HepG2 (cell line): ENCODE measurements at regions not wholly inside any gene's neighbourhood (a gene's known extent, or its start where the extent isn't known, plus 50 kb on each side); places are given as distances from the start of the nearest gene placed in this dataset.

Experiments used
- ATAC-seq: fragments of 200-7000 bp; cut with Tn5 transposase; 3 replicates; pipeline ENCODE4 v1.9.1; 2020; ENCODE audit warnings: mild to moderate bottlenecking, moderate library complexity
- BruUV-seq: library from RNA; stranded (reverse); fragments of 400-500 nt; replicated peaks from 2 replicates; lab custom pipeline; 2021; lab: Mats Ljungman, UMichigan
- CTCF ChIA-PET: fragments of 300-600 bp; formaldehyde crosslinking; extraction: SDS; loops from one replicate; lab custom pipeline; 2021; ENCODE audit warnings: low total read pairs, inconsistent platforms, low intra/inter-chr PET ratio; lab: Yijun Ruan, JAX
- POLR2A ChIA-PET: fragments of 350-600 bp; sonication (Branson Sonifier 250); formaldehyde crosslinking; loops from one replicate; lab custom pipeline; 2020; ENCODE audit warnings: antibody characterized with exemption, inconsistent platforms; lab: Yijun Ruan, JAX
- DNase-seq: peaks from one replicate; pipeline ENCODE4 v3.0.0-alpha.2; 2015; ENCODE audit warnings: low spot score
- FAIRE-seq: peaks from 3 replicates; lab custom pipeline; 2011; peaks lifted over from hg19 to GRCh38; lab: Jason Lieb, UNC
- H2AFZ ChIP-seq: one replicate; pipeline ENCODE4 v1.6.1; 2011; ENCODE audit warnings: low read length, inconsistent platforms
- H3K27ac ChIP-seq: fragments of 300-600 bp; 3 replicates; pipeline ENCODE4 v1.8.0; 2011; ENCODE audit warnings: mixed run types, mild to moderate bottlenecking, mixed read lengths, low read length, inconsistent platforms; ENCODE audit not compliant: insufficient read depth; ENCODE audit errors: extremely low read length
- H3K27me3 ChIP-seq, 2 experiments: fragments of 200-600 bp in 1 of 2; 2 replicates in 1 of 2; 3 replicates in 1 of 2; pipeline versions ENCODE4 v1.6.0 to v1.8.0; 2011; ENCODE audit warnings: low read length in 2 of 2, mild to moderate bottlenecking in 2 of 2, moderate library complexity in 2 of 2, inconsistent platforms in 1 of 2; ENCODE audit not compliant: insufficient read depth in 2 of 2, control insufficient read depth in 1 of 2
- H3K36me3 ChIP-seq, 2 experiments: fragments of 200-600 bp in 1 of 2; replicated peaks in 1 of 2; 2 replicates in 1 of 2; 3 replicates in 1 of 2; pipeline versions ENCODE4 v1.5.1 to v1.8.0; 2011; ENCODE audit warnings: low read length in 2 of 2, inconsistent platforms in 1 of 2; ENCODE audit not compliant: insufficient read depth in 2 of 2, control insufficient read depth in 1 of 2
- H3K4me1 ChIP-seq: 2 replicates; pipeline ENCODE4 v1.5.1; 2012; ENCODE audit warnings: low read length, inconsistent platforms; ENCODE audit not compliant: insufficient read depth
- H3K4me2 ChIP-seq: 2 replicates; pipeline ENCODE4 v1.6.0; 2011; ENCODE audit warnings: low read depth, low read length, inconsistent platforms
- H3K4me3 ChIP-seq, 3 experiments: fragments of 200-600 bp in 1 of 3; sonication (generic), shearing (Covaris generic) in 1 of 3; replicated peaks in 1 of 3; 2 replicates each; pipeline ENCODE4 v1.5.1; 2011 to 2016; ENCODE audit warnings: low read length in 3 of 3, inconsistent platforms in 2 of 3, low read depth in 2 of 3, mild to moderate bottlenecking in 2 of 3, control low read depth in 1 of 3, mixed read lengths in 1 of 3; ENCODE audit not compliant: insufficient read depth in 1 of 3
- H3K79me2 ChIP-seq: one replicate; pipeline ENCODE4 v1.6.1; 2011; ENCODE audit warnings: low read length, inconsistent platforms; ENCODE audit not compliant: insufficient read depth
- H3K9ac ChIP-seq: 2 replicates; pipeline ENCODE4 v1.6.0; 2011; ENCODE audit warnings: mild to moderate bottlenecking, low read depth, low read length, inconsistent platforms; ENCODE audit not compliant: insufficient read depth
- H3K9me3 ChIP-seq: 2 replicates; pipeline ENCODE4 v1.5.1; 2012; ENCODE audit warnings: mild to moderate bottlenecking, low read length
- H4K20me1 ChIP-seq: 2 replicates; pipeline ENCODE4 v1.6.0; 2011; ENCODE audit warnings: inconsistent platforms, mild to moderate bottlenecking, low read length, moderate library complexity; ENCODE audit not compliant: insufficient read depth
- MAZ ChIP-seq, 2 experiments: sonication (generic) in 1 of 2; formaldehyde crosslinking in 1 of 2; IDR thresholded peaks; 2 replicates each; pipeline versions ENCODE4 v1.5.0 to v1.6.1; 2012 to 2020; ENCODE audit warnings: low read depth in 2 of 2, mild to moderate bottlenecking in 2 of 2, borderline replicate concordance in 1 of 2, improper control_type of control experiment in 1 of 2, low read length in 1 of 2, missing genetic modification reagents in 1 of 2, moderate library complexity in 1 of 2
- RAD51 ChIP-seq: fragments of 450-650 bp; IDR thresholded peaks from 2 replicates; pipeline ENCODE4 v1.6.1; 2016; ENCODE audit warnings: borderline replicate concordance
- ZNF552 ChIP-seq: sonication (generic); formaldehyde crosslinking; IDR thresholded peaks from 2 replicates; pipeline ENCODE4 v1.9.0; 2022; ENCODE audit warnings: missing genetic modification reagents, mild to moderate bottlenecking, borderline replicate concordance
- ZNF879 ChIP-seq: sonication (generic); formaldehyde crosslinking; IDR thresholded peaks from 2 replicates; pipeline ENCODE4 v1.8.1; 2023; ENCODE audit warnings: missing genetic modification reagents
- WGBS: methylation state at CpG from one replicate; pipeline ENCODE4 v1.1.6; 2017; ENCODE audit warnings: low lambda C conversion rate; 5-methylcytosine and 5-hydroxymethylcytosine counted together
- in situ Hi-C: cut with HindIII; loops from 2 replicates; pipeline ENCODE4 v1.10.0; 2017; ENCODE audit warnings: low pct_unique_long_range_greater_than_20kb; ENCODE audit not compliant: extremely low pct_ligation_motif_present
- intact Hi-C: fragments of 100-400 bp; cut with micrococcal nuclease; formaldehyde crosslinking; loops from one replicate; pipeline ENCODE4 v1.10.0; 2022; ENCODE audit not compliant: unreplicated experiment
- TF ChIP-seq, protein P1 (sequence below): sonication (generic); formaldehyde crosslinking; IDR thresholded peaks from 2 replicates; pipeline ENCODE4 v1.8.0; 2022; ENCODE audit warnings: missing genetic modification reagents, mild to moderate bottlenecking, moderate library complexity, borderline replicate concordance
- TF ChIP-seq, protein P2 (sequence below): sonication (generic); formaldehyde crosslinking; IDR thresholded peaks from 2 replicates; pipeline ENCODE4 v1.5.0; 2020; ENCODE audit warnings: missing genetic modification reagents
- TF ChIP-seq, protein P3 (sequence below): sonication (generic); formaldehyde crosslinking; conservative IDR thresholded peaks from 2 replicates; pipeline ENCODE4 v1.8.0; 2022; ENCODE audit warnings: missing genetic modification reagents
- TF ChIP-seq, protein P4 (sequence below): sonication (generic); formaldehyde crosslinking; IDR thresholded peaks from 2 replicates; pipeline ENCODE4 v1.5.0; 2020; ENCODE audit warnings: missing genetic modification reagents
- TF ChIP-seq, protein P5 (sequence below): sonication (generic); formaldehyde crosslinking; IDR thresholded peaks from 2 replicates; pipeline ENCODE4 v1.4.0; 2020; ENCODE audit warnings: missing genetic modification reagents
- TF ChIP-seq, protein P6 (sequence below), 2 experiments: sonication (generic) in 1 of 2; formaldehyde crosslinking in 1 of 2; IDR thresholded peaks; 2 replicates each; pipeline versions ENCODE4 v1.6.1 to v1.9.0; 2014 to 2022; ENCODE audit warnings: antibody characterized with exemption in 1 of 2, borderline replicate concordance in 1 of 2, inconsistent platforms in 1 of 2, low read depth in 1 of 2, missing genetic modification reagents in 1 of 2

DNA sequence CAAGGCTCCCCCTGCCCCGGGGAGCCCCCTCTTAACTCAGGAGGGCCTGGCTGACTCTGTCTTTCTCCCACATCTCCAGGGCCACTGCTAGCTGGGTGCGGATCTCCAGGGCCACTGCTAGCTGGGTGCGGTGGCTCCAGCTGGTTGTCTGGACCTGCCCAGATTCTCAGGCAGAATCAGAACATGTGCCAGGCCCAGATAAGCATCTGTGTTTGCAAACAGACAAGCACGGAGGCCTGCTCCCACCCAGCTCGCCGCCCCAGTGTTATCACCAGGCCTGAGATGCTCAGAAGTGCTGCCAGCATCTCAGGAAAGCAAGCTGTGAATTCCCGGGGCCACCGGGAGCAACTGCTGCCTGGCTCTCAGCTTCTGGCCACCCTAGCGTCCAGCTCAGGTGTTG, 98.4 kb upstream of the FZD10 start:
- ChIA-PET POLR2A (no interaction called here), CTCF (no interaction called here)
- FAIRE-seq (no peak), DNase-seq (no peak), ATAC-seq (no peak)
- H3K4me1 ChIP-seq: no peaks in the 10 kb centered on the region
- in situ Hi-C loops (no loop called here), intact Hi-C loops (no loop called here)
- peaks cover 1 to 2% of the 10 kb centered on the region in 2 experiments; a peak in 3 of 5 replicates for H3K27me3 ChIP-seq
- no peak overlapping the region for H3K4me3 ChIP-seq
- BruUV-seq: no TSS peak
- no peak overlapping the region for H3K27ac ChIP-seq
- no peaks in the 10 kb centered on the region for H3K36me3 ChIP-seq
- H3K9me3 ChIP-seq: no peaks in the 10 kb centered on the region; the same call in 1 of the 2 replicates
- no peak overlapping the region for H3K4me2 ChIP-seq
- no peaks in the 10 kb centered on the region for H3K79me2 ChIP-seq
- no peak overlapping the region for H3K9ac ChIP-seq
- no peak overlapping the region for H2AFZ ChIP-seq
- WGBS: 0% methylated on average over 1 of the region's 9 CpGs
- no peaks in the 10 kb centered on the region for H4K20me1 ChIP-seq
- TF ChIP-seq MAZ (IDR thresholded peaks at IDR 0.05; ENCODE audit: borderline replicate concordance, low read depth, low read length) (no peak), MAZ (CRISPR knock-in tag; IDR thresholded peaks at IDR 0.05; ENCODE audit: low read depth) (no peak), RAD51 (no peak), ZNF879 (CRISPR knock-in tag) (no peak), ZNF552 (CRISPR knock-in tag) (no peak)
- TF ChIP-seq, protein P1, sequence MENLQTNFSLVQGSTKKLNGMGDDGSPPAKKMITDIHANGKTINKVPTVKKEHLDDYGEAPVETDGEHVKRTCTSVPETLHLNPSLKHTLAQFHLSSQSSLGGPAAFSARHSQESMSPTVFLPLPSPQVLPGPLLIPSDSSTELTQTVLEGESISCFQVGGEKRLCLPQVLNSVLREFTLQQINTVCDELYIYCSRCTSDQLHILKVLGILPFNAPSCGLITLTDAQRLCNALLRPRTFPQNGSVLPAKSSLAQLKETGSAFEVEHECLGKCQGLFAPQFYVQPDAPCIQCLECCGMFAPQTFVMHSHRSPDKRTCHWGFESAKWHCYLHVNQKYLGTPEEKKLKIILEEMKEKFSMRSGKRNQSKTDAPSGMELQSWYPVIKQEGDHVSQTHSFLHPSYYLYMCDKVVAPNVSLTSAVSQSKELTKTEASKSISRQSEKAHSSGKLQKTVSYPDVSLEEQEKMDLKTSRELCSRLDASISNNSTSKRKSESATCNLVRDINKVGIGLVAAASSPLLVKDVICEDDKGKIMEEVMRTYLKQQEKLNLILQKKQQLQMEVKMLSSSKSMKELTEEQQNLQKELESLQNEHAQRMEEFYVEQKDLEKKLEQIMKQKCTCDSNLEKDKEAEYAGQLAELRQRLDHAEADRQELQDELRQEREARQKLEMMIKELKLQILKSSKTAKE: no peak
- TF ChIP-seq, protein P2, sequence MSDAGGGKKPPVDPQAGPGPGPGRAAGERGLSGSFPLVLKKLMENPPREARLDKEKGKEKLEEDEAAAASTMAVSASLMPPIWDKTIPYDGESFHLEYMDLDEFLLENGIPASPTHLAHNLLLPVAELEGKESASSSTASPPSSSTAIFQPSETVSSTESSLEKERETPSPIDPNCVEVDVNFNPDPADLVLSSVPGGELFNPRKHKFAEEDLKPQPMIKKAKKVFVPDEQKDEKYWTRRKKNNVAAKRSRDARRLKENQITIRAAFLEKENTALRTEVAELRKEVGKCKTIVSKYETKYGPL: no peak
- TF ChIP-seq, protein P3, sequence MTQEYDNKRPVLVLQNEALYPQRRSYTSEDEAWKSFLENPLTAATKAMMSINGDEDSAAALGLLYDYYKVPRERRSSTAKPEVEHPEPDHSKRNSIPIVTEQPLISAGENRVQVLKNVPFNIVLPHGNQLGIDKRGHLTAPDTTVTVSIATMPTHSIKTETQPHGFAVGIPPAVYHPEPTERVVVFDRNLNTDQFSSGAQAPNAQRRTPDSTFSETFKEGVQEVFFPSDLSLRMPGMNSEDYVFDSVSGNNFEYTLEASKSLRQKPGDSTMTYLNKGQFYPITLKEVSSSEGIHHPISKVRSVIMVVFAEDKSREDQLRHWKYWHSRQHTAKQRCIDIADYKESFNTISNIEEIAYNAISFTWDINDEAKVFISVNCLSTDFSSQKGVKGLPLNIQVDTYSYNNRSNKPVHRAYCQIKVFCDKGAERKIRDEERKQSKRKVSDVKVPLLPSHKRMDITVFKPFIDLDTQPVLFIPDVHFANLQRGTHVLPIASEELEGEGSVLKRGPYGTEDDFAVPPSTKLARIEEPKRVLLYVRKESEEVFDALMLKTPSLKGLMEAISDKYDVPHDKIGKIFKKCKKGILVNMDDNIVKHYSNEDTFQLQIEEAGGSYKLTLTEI (CRISPR knock-in tag): no peak
- TF ChIP-seq, protein P4, sequence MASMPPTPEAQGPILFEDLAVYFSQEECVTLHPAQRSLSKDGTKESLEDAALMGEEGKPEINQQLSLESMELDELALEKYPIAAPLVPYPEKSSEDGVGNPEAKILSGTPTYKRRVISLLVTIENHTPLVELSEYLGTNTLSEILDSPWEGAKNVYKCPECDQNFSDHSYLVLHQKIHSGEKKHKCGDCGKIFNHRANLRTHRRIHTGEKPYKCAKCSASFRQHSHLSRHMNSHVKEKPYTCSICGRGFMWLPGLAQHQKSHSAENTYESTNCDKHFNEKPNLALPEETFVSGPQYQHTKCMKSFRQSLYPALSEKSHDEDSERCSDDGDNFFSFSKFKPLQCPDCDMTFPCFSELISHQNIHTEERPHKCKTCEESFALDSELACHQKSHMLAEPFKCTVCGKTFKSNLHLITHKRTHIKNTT (CRISPR knock-in tag): no peak
- TF ChIP-seq, protein P5, sequence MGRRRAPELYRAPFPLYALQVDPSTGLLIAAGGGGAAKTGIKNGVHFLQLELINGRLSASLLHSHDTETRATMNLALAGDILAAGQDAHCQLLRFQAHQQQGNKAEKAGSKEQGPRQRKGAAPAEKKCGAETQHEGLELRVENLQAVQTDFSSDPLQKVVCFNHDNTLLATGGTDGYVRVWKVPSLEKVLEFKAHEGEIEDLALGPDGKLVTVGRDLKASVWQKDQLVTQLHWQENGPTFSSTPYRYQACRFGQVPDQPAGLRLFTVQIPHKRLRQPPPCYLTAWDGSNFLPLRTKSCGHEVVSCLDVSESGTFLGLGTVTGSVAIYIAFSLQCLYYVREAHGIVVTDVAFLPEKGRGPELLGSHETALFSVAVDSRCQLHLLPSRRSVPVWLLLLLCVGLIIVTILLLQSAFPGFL (CRISPR knock-in tag): no peak
- TF ChIP-seq, protein P6, sequence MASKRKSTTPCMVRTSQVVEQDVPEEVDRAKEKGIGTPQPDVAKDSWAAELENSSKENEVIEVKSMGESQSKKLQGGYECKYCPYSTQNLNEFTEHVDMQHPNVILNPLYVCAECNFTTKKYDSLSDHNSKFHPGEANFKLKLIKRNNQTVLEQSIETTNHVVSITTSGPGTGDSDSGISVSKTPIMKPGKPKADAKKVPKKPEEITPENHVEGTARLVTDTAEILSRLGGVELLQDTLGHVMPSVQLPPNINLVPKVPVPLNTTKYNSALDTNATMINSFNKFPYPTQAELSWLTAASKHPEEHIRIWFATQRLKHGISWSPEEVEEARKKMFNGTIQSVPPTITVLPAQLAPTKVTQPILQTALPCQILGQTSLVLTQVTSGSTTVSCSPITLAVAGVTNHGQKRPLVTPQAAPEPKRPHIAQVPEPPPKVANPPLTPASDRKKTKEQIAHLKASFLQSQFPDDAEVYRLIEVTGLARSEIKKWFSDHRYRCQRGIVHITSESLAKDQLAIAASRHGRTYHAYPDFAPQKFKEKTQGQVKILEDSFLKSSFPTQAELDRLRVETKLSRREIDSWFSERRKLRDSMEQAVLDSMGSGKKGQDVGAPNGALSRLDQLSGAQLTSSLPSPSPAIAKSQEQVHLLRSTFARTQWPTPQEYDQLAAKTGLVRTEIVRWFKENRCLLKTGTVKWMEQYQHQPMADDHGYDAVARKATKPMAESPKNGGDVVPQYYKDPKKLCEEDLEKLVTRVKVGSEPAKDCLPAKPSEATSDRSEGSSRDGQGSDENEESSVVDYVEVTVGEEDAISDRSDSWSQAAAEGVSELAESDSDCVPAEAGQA (IDR thresholded peaks at IDR 0.05; ENCODE audit: low read depth): no peak
- TF ChIP-seq, protein P6 (CRISPR knock-in tag; IDR thresholded peaks at IDR 0.05; ENCODE audit: borderline replicate concordance): no peak
